Adrenal gland (tissue), 9 donors: ENCODE measurements at regions not wholly inside any gene's neighbourhood (a gene's known extent, or its start where the extent isn't known, plus 50 kb on each side); places are given as distances from the start of the nearest gene placed in this dataset.

ENCODE experiments used
- DNase-seq, 7 donors: peaks; one replicate each; pipeline ENCODE4 v3.0.0-alpha.2; 2019 to 2020
- H3K27ac ChIP-seq, 5 donors: fragments of 200-600 bp; sonication (generic) in 4 of 5; 1 replicate in 3 of 5; 2 replicates in 2 of 5; pipeline versions ENCODE4 v1.5.1 to v1.8.0; 2016 to 2020; ENCODE audit warnings: mild to moderate bottlenecking in 1 of 5
- H3K27me3 ChIP-seq: fragments of 200-600 bp; 2 replicates; pipeline ENCODE4 v1.8.0; 2021
- H3K36me3 ChIP-seq, 2 donors: fragments of 200-600 bp; replicated peaks in 1 of 2; 1 replicate in 1 of 2; 2 replicates in 1 of 2; pipeline versions ENCODE4 v1.5.1 to v1.8.0; 2018 to 2022
- H3K4me1 ChIP-seq, 2 donors: fragments of 200-600 bp; replicated peaks in 1 of 2; 1 replicate in 1 of 2; 2 replicates in 1 of 2; pipeline versions ENCODE4 v1.5.1 to v1.8.0; 2018 to 2021
- H3K4me3 ChIP-seq, 4 donors: fragments of 200-600 bp; sonication (generic) in 3 of 4; one replicate each; pipeline ENCODE4 v1.5.1; 2016 to 2018
- H3K9me3 ChIP-seq, 3 donors: fragments of 200-600 bp; sonication (generic) in 1 of 3; replicated peaks in 1 of 3; 1 replicate in 2 of 3; 2 replicates in 1 of 3; pipeline versions ENCODE4 v1.5.1 to v1.8.0; 2016 to 2021
- CTCF ChIP-seq, 6 experiments: fragments of 450-650 bp in 4 of 6; fragments of 200-600 bp in 2 of 6; sonication (generic) in 1 of 6; IDR thresholded peaks; 1 replicate in 5 of 6; 2 replicates in 1 of 6; pipeline versions ENCODE4 v1.5.1 to v1.8.0; 2016 to 2021; ENCODE audit warnings: antibody characterized with exemption in 6 of 6, mild to moderate bottlenecking in 2 of 6, moderate library complexity in 1 of 6
- POLR2A ChIP-seq, 2 donors: fragments of 450-650 bp; IDR thresholded peaks; one replicate each; pipeline ENCODE4 v1.6.1; 2017; ENCODE audit warnings: antibody characterized with exemption in 2 of 2, mild to moderate bottlenecking in 2 of 2, moderate library complexity in 1 of 2
- WGBS, 4 donors: extraction: QIAGEN DNeasy Blood & Tissue Kit in 2 of 4; methylation state at CpG; one replicate each; pipeline versions ENCODE4 v1.1.5 to v1.1.7; 2013 to 2017; 5-methylcytosine and 5-hydroxymethylcytosine counted together
- intact Hi-C, 2 donors: fragments of 100-400 bp; cut with DNase I; formaldehyde crosslinking; loops; one replicate each; pipeline versions ENCODE4 v1.14.1 to v1.15.0; 2022 to 2023
- donor health status: healthy with polysubstance abuse.
- donor health status: Bipolar disorder and iron deficiency.
- donor health status: DM: yes; HTN: yes; CAD: no.
- donor health status: DM: no; HTN: no; CAD: no.
- donor health status: DM: no; HTN: no; CAD: no.

GRCh38 chr1:88150330-88150729, 533.7 kb upstream of the PKN2 start:
- DNase-seq, result no peak
- Histone ChIP-seq H3K4me3 (no peak overlapping the region), H3K36me3 (no peaks in the 10 kb centered on the region), H3K27me3 (no peaks in the 10 kb centered on the region), H3K9me3 (no peaks in the 10 kb centered on the region), H3K4me1 (no peaks in the 10 kb centered on the region), H3K27ac (no peak overlapping the region)
- no peak for TF ChIP-seq POLR2A (IDR thresholded peaks at IDR 0.05)
- TF ChIP-seq CTCF (IDR thresholded peaks at IDR 0.05), result no peak
- 68 to 79% (median 73%) methylated on average over 4 of the region's 4 CpGs for WGBS, 4 donors
- intact Hi-C loops, result no loop called here

- no peak for TF ChIP-seq POLR2A (IDR thresholded peaks at IDR 0.05)
- TF ChIP-seq CTCF (IDR thresholded peaks at IDR 0.05), result no peak
- WGBS, 4 donors, result 61 to 65% (median 63%) methylated on average over 3 of the region's 3 CpGs
- Histone ChIP-seq H3K4me3 (no peak overlapping the region), H3K9me3 (no peaks in the 10 kb centered on the region), H3K4me1 (no peaks in the 10 kb centered on the region), H3K27ac (no peak overlapping the region), H3K36me3 (no peaks in the 10 kb centered on the region), H3K27me3 (no peaks in the 10 kb centered on the region)
- intact Hi-C loops, result no loop called here
- no peak for DNase-seq
Measured at GRCh38 chr1:88163187-88163586, 520.9 kb upstream of the PKN2 start.

- Histone ChIP-seq H3K27me3 (no peaks in the 10 kb centered on the region), H3K4me3 (no peak overlapping the region), H3K27ac (no peak overlapping the region), H3K4me1 (no peaks in the 10 kb centered on the region), H3K9me3 (no peaks in the 10 kb centered on the region), H3K36me3 (no peaks in the 10 kb centered on the region)
- TF ChIP-seq CTCF (IDR thresholded peaks at IDR 0.05) (no peak), POLR2A (IDR thresholded peaks at IDR 0.05) (no peak)
- intact Hi-C loops, result no loop called here
- no peak for DNase-seq
Measured at GRCh38 chr1:88168126-88168525, 515.9 kb upstream of the PKN2 start.

- Histone ChIP-seq H3K4me1 (no peaks in the 10 kb centered on the region), H3K9me3 (no peaks in the 10 kb centered on the region), H3K27me3 (no peaks in the 10 kb centered on the region), H3K36me3 (no peaks in the 10 kb centered on the region), H3K4me3 (no peak overlapping the region), H3K27ac (no peak overlapping the region)
- no peak for TF ChIP-seq POLR2A (IDR thresholded peaks at IDR 0.05)
- TF ChIP-seq CTCF (IDR thresholded peaks at IDR 0.05), result no peak
- intact Hi-C loops, result no loop called here
- no peak for DNase-seq
- 83 to 88% (median 86%) methylated on average over 3 of the region's 3 CpGs for WGBS, 4 donors
Measured at GRCh38 chr1:88169139-88169538, 514.9 kb upstream of the PKN2 start.
